Neural cell (in vitro differentiated cells): ENCODE measurements at regions not wholly inside any gene's neighbourhood (a gene's known extent, or its start where the extent isn't known, plus 50 kb on each side); places are given as distances from the start of the nearest gene placed in this dataset.

Source experiments
- H2AFZ ChIP-seq: fragments of 200-600, 300-800 bp; sonication (generic), shearing (Covaris generic); 2 replicates; pipeline ENCODE4 v1.6.0; 2014; ENCODE audit warnings: low read depth, mild to moderate bottlenecking, antibody characterized with exemption, low read length, moderate library complexity
- H3F3A ChIP-seq: fragments of 200-600 bp; shearing (Covaris generic); 2 replicates; pipeline ENCODE4 v1.6.1; 2016; ENCODE audit warnings: mild to moderate bottlenecking, moderate library complexity, mixed read lengths, antibody characterized with exemption, low read length; ENCODE audit not compliant: insufficient read depth, poor library complexity, severe bottlenecking
- H3K27ac ChIP-seq: fragments of 200-600, 300-800 bp; sonication (generic), shearing (Covaris generic); 2 replicates; pipeline ENCODE4 v1.5.1; 2014; ENCODE audit warnings: mild to moderate bottlenecking, low read length, moderate library complexity
- H3K27me3 ChIP-seq: fragments of 300-800, 200-600 bp; sonication (generic), shearing (Covaris generic); 2 replicates; pipeline ENCODE4 v1.6.0; 2014; ENCODE audit warnings: mild to moderate bottlenecking, low read depth, low read length, moderate library complexity; ENCODE audit not compliant: insufficient read depth
- H3K36me3 ChIP-seq: fragments of 300-800, 200-600 bp; sonication (generic), shearing (Covaris generic); 2 replicates; pipeline ENCODE4 v1.5.1; 2014; ENCODE audit warnings: mild to moderate bottlenecking, antibody characterized with exemption, low read length, moderate library complexity; ENCODE audit not compliant: insufficient read depth
- H3K4me2 ChIP-seq: fragments of 300-800, 200-600 bp; sonication (generic), shearing (Covaris generic); 2 replicates; pipeline ENCODE4 v1.6.0; 2014; ENCODE audit warnings: mild to moderate bottlenecking, low read length
- H3K4me3 ChIP-seq: fragments of 300-800, 200-600 bp; sonication (generic), shearing (Covaris generic); 2 replicates; pipeline ENCODE4 v1.5.1; 2014; ENCODE audit warnings: mild to moderate bottlenecking, low read length, moderate library complexity
- H3K79me2 ChIP-seq: fragments of 200-600 bp; shearing (Covaris generic); replicated peaks from 2 replicates; pipeline ENCODE4 v1.6.0; 2014; ENCODE audit warnings: mild to moderate bottlenecking, low read length, moderate library complexity; ENCODE audit not compliant: insufficient read depth
- H3K9ac ChIP-seq: fragments of 300-800, 200-600 bp; sonication (generic), shearing (Covaris generic); 2 replicates; pipeline ENCODE4 v1.6.1; 2016; ENCODE audit warnings: mild to moderate bottlenecking, low read length, mixed read lengths
- H3K9me2 ChIP-seq: fragments of 200-600 bp; shearing (Covaris generic); 2 replicates; pipeline ENCODE4 v1.6.1; 2016; ENCODE audit warnings: mild to moderate bottlenecking, low read length, mixed read lengths; ENCODE audit not compliant: insufficient read depth
- H3K9me3 ChIP-seq: fragments of 200-600, 300-800 bp; sonication (generic), shearing (Covaris generic); 2 replicates; pipeline ENCODE4 v1.6.1; 2016; ENCODE audit warnings: mild to moderate bottlenecking, mixed run types, low read length, moderate library complexity, mixed read lengths
- H4K20me1 ChIP-seq: fragments of 200-600 bp; shearing (Covaris generic); 2 replicates; pipeline ENCODE4 v1.6.1; 2016; ENCODE audit warnings: mild to moderate bottlenecking, mixed run types; ENCODE audit not compliant: insufficient read depth
- CTCF ChIP-seq: fragments of 450-650 bp; IDR thresholded peaks from 2 replicates; pipeline ENCODE4 v1.5.1; 2014; ENCODE audit warnings: antibody characterized with exemption, mild to moderate bottlenecking, moderate library complexity; ENCODE audit not compliant: poor library complexity, severe bottlenecking
- EP300 ChIP-seq: fragments of 450-650 bp; conservative IDR thresholded peaks from 2 replicates; pipeline ENCODE4 v1.6.1; 2014; ENCODE audit warnings: antibody characterized with exemption, mild to moderate bottlenecking, moderate library complexity; ENCODE audit not compliant: poor library complexity, severe bottlenecking
- EZH2 ChIP-seq: fragments of 200-600, 300-800 bp; shearing (Covaris generic), sonication (generic); IDR thresholded peaks from 2 replicates; pipeline ENCODE4 v1.6.1; 2014; ENCODE audit warnings: antibody characterized with exemption, low read length, borderline replicate concordance, mild to moderate bottlenecking; ENCODE audit not compliant: insufficient read depth, poor library complexity, severe bottlenecking
- MXI1 ChIP-seq: fragments of 450-650 bp; conservative IDR thresholded peaks from 2 replicates; pipeline ENCODE4 v1.6.1; 2014; ENCODE audit warnings: antibody characterized with exemption, mild to moderate bottlenecking; ENCODE audit not compliant: poor library complexity, severe bottlenecking
- POLR2AphosphoS5 ChIP-seq: IDR thresholded peaks from 2 replicates; pipeline ENCODE4 v1.6.1; 2012
- RAD21 ChIP-seq: fragments of 450-650 bp; conservative IDR thresholded peaks from 2 replicates; pipeline ENCODE4 v1.6.1; 2014; ENCODE audit warnings: antibody characterized with exemption, mild to moderate bottlenecking, moderate library complexity
- REST ChIP-seq: IDR thresholded peaks from 2 replicates; pipeline ENCODE4 v1.6.1; 2012; ENCODE audit warnings: borderline replicate concordance
- SMC3 ChIP-seq: fragments of 450-650 bp; conservative IDR thresholded peaks from 2 replicates; pipeline ENCODE4 v1.6.1; 2014; ENCODE audit warnings: antibody characterized with exemption, mild to moderate bottlenecking, moderate library complexity; ENCODE audit not compliant: poor library complexity
- TAF1 ChIP-seq: IDR thresholded peaks from 2 replicates; pipeline ENCODE4 v1.6.1; 2012; ENCODE audit warnings: low read depth

- no peak overlapping the region for H3K27ac ChIP-seq
- H3K4me2 ChIP-seq = no peak overlapping the region
- H3K9me2 ChIP-seq = no peaks in the 10 kb centered on the region
- H4K20me1 ChIP-seq = no peaks in the 10 kb centered on the region
- TF ChIP-seq EP300 (no peak), TAF1 (no peak), MXI1 (no peak), RAD21 (no peak), SMC3 (no peak), REST (no peak), POLR2AphosphoS5 (no peak), CTCF (no peak), EZH2 (no peak)
- no peaks in the 10 kb centered on the region for H3F3A ChIP-seq
- H3K79me2 ChIP-seq = no peaks in the 10 kb centered on the region
- no peak overlapping the region for H2AFZ ChIP-seq
- H3K27me3 ChIP-seq = no peaks in the 10 kb centered on the region
- H3K9me3 ChIP-seq = no peaks in the 10 kb centered on the region
- H3K36me3 ChIP-seq = no peaks in the 10 kb centered on the region
- no peak overlapping the region for H3K4me3 ChIP-seq
- no peak overlapping the region for H3K9ac ChIP-seq
Measured at GRCh38 chr18:8504880-8505435, 104.3 kb upstream of the RAB12 start.

DNA sequence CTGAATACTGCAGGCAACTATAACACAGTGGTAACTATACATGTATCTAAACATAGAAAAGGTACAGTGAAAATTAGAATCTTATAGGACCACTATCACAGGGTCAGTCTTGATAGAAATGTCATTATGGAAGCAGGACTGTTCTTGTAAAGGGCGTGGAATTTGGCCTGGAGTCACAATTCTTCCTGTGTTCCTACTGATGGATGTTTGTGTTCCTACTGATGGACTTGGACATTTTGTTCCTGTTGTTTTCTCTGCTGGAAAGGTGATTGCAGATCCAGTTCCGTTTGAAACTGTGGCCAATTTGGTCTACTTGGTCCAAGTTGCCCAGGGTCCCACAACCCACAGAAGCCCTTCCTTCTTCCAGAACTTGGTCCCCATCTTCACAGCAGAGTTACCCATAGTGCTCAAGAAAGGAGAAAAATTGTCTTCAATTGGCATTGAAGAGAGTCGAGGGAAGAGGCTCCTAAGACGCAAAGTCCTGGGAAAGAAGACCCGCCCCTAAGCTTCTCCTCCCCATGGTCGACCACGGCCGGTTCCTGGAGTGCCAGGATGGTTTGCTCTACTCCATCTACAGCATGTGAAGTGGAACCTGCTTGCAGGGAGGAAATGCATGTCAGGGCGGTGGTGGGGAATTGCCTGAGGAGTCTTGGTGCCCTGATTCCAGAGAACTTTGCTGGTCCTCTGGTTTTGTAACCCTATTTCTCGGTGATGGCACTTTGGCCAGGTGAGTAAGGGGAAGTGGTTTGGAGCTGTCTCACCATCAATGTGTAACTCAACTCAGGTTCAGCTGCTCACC lies 102.8 kb upstream of the RAB12 start:
- Histone ChIP-seq H3K27ac (no peak overlapping the region), H4K20me1 (no peaks in the 10 kb centered on the region), H3F3A (no peaks in the 10 kb centered on the region), H3K27me3 (no peaks in the 10 kb centered on the region), H3K9me2 (no peaks in the 10 kb centered on the region), H3K9ac (no peak overlapping the region), H3K36me3 (no peaks in the 10 kb centered on the region), H3K4me2 (no peak overlapping the region), H3K79me2 (no peaks in the 10 kb centered on the region), H2AFZ (no peak overlapping the region), H3K4me3 (no peak overlapping the region), H3K9me3 (no peaks in the 10 kb centered on the region)
- no peak for TF ChIP-seq SMC3
- no peak for TF ChIP-seq POLR2AphosphoS5
- TF ChIP-seq EP300 = no peak
- TF ChIP-seq MXI1 = no peak
- TF ChIP-seq TAF1 = no peak
- no peak for TF ChIP-seq EZH2
- no peak for TF ChIP-seq CTCF
